ENCODE measurements at regions not wholly inside any gene's neighbourhood (a gene's known extent, or its start where the extent isn't known, plus 50 kb on each side); places are given as distances from the start of the nearest gene placed in this dataset.

DNA sequence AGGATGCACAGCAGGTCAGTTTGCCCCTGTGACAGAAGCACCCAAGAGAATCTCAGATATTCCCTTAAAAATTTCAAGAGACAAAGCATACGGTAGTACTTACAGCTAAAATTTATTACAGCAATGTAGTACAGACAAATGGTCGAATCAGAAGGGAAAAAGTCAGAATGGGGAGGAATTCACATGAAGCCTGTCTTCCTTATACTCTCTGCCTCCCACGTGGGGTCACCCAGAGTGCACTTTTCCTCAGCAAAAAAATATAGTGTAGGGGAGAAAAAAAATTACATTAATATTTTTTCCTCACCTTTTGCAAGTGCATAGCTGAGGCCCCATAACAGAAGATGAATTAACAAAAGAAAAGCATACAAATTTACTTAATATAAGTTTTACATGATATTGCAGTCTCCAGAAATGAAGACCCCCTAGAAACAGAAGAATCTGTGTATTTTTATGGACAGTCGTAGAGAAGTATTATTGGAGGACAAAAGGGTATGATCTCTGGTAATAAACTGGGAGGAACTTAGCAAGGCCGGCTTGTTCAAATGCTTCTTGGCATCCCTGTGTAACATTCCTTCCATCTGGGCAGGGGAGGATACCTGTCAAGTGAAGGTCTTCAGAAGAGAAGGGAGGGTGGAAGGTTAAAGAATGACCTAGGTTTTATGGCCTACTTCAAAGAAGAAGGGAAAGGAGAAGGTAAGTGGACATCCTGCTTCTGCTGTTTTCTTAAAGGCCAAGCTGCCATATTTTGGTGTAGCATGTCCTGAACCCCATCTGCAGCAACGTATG, 270.6 kb upstream of the MAGI2 start:
- TF ChIP-seq, protein P1, sequence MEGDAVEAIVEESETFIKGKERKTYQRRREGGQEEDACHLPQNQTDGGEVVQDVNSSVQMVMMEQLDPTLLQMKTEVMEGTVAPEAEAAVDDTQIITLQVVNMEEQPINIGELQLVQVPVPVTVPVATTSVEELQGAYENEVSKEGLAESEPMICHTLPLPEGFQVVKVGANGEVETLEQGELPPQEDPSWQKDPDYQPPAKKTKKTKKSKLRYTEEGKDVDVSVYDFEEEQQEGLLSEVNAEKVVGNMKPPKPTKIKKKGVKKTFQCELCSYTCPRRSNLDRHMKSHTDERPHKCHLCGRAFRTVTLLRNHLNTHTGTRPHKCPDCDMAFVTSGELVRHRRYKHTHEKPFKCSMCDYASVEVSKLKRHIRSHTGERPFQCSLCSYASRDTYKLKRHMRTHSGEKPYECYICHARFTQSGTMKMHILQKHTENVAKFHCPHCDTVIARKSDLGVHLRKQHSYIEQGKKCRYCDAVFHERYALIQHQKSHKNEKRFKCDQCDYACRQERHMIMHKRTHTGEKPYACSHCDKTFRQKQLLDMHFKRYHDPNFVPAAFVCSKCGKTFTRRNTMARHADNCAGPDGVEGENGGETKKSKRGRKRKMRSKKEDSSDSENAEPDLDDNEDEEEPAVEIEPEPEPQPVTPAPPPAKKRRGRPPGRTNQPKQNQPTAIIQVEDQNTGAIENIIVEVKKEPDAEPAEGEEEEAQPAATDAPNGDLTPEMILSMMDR (IDR thresholded peaks at IDR 0.05), result no peak
- Histone ChIP-seq H3K4me3 (no peak overlapping the region), H3K27me3 (no peaks in the 10 kb centered on the region), H3K36me3 (no peaks in the 10 kb centered on the region), H3K27ac (no peak overlapping the region), H3K9me3 (no peaks in the 10 kb centered on the region), H3K4me1 (no peaks in the 10 kb centered on the region)
- intact Hi-C loops (cut with DNase I; ENCODE audit: low total_unique reads), result no loop called here
- no peak for DNase-seq

- intact Hi-C loops (cut with DNase I; ENCODE audit: low total_unique reads), result no loop called here
- Histone ChIP-seq H3K27ac (no peak overlapping the region), H3K36me3 (no peaks in the 10 kb centered on the region), H3K4me3 (no peak overlapping the region), H3K4me1 (no peaks in the 10 kb centered on the region), H3K9me3 (no peaks in the 10 kb centered on the region), H3K27me3 (no peaks in the 10 kb centered on the region)
- DNase-seq, result no peak
- TF ChIP-seq, protein P1 (IDR thresholded peaks at IDR 0.05), result no peak
Observed at GRCh38 chr7:79722217-79722616, 268.8 kb upstream of the MAGI2 start.

DNA sequence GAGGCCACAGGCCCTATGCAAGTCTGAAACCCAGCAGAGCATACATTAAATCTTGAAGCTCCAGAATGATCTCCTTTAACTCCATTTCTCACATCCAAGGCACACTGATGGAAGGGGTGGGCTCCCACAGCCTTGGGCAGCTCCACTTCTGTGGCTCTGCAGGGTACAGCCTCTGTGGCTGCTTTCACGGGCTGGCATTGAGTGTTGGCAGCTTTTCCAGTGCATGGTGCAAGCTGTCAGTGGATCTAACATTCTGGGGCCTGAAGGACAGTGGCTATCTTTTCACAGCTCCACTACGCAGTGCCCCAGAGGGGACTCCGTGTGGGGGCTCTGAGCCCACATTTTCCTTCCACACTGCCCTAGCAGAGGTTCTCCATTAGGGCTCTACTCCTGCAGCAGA, 265.7 kb upstream of the MAGI2 start:
- Histone ChIP-seq H3K4me3 (no peak overlapping the region), H3K27ac (no peak overlapping the region), H3K9me3 (no peaks in the 10 kb centered on the region), H3K4me1 (no peaks in the 10 kb centered on the region), H3K27me3 (no peaks in the 10 kb centered on the region), H3K36me3 (no peaks in the 10 kb centered on the region)
- intact Hi-C loops (cut with DNase I; ENCODE audit: low total_unique reads), result no loop called here
- DNase-seq, result no peak
- TF ChIP-seq, protein P1 (IDR thresholded peaks at IDR 0.05), result no peak

GRCh38 chr7:79716329-79716728, 262.9 kb upstream of the MAGI2 start:
- TF ChIP-seq, protein P1 (IDR thresholded peaks at IDR 0.05), result no peak
- Histone ChIP-seq H3K4me3 (no peak overlapping the region), H3K4me1 (no peaks in the 10 kb centered on the region), H3K36me3 (no peaks in the 10 kb centered on the region), H3K27me3 (no peaks in the 10 kb centered on the region), H3K9me3 (no peaks in the 10 kb centered on the region), H3K27ac (no peak overlapping the region)
- DNase-seq, result no peak
- intact Hi-C loops (cut with DNase I; ENCODE audit: low total_unique reads), result no loop called here

- no peaks in the 10 kb centered on the region for H3K27me3 ChIP-seq
Observed at GRCh38 chr7:79714081-79714480, 260.6 kb upstream of the MAGI2 start.

More at GRCh38 chr7:79714081-79714480, 260.6 kb upstream of the MAGI2 start:
- no peak for DNase-seq
- Histone ChIP-seq H3K27ac (no peak overlapping the region), H3K4me3 (no peak overlapping the region), H3K4me1 (no peaks in the 10 kb centered on the region), H3K9me3 (no peaks in the 10 kb centered on the region), H3K36me3 (no peaks in the 10 kb centered on the region)
- intact Hi-C loops (cut with DNase I; ENCODE audit: low total_unique reads), result no loop called here
- TF ChIP-seq, protein P1 (IDR thresholded peaks at IDR 0.05), result no peak

All from tibial artery (tissue), 4 donors.